Ovary (tissue), 3 donors: ENCODE measurements at regions not wholly inside any gene's neighbourhood (a gene's known extent, or its start where the extent isn't known, plus 50 kb on each side); places are given as distances from the start of the nearest gene placed in this dataset.

Experiments
- CTCF ChIP-seq, 3 donors: fragments of 450-650 bp in 2 of 3; fragments of 200-600 bp in 1 of 3; IDR thresholded peaks; one replicate each; pipeline versions ENCODE4 v1.5.1 to v1.8.0; 2016 to 2022; ENCODE audit warnings: antibody characterized with exemption in 3 of 3, mild to moderate bottlenecking in 1 of 3
- POLR2A ChIP-seq: fragments of 450-650 bp; IDR thresholded peaks from one replicate; pipeline ENCODE4 v1.6.1; 2017; ENCODE audit warnings: antibody characterized with exemption, mild to moderate bottlenecking, moderate library complexity
- donor health status: DM: no; HTN: no; CAD: no.

- TF ChIP-seq CTCF (IDR thresholded peaks at IDR 0.05) (no peak), POLR2A (no peak)
These were observed 381.5 kb upstream of the PRKX start for GRCh38 chrX:4094926-4095325.
